Left lobe of liver (tissue), 2 donors: ENCODE measurements at regions not wholly inside any gene's neighbourhood (a gene's known extent, or its start where the extent isn't known, plus 50 kb on each side); places are given as distances from the start of the nearest gene placed in this dataset.
"Not testable (repeated sequence)": the region's sequence is repeated elsewhere in the genome, so short reads cannot be mapped to it uniquely, and the experiment has no call there.

ENCODE experiments used
- ATAC-seq: fragments of 200-7000 bp; cut with Tn5 transposase; one replicate; pipeline ENCODE4 v1.9.1; 2020; ENCODE audit warnings: mild to moderate bottlenecking, moderate library complexity
- DNase-seq: peaks from one replicate; pipeline ENCODE4 v3.0.0-alpha.2; 2020; ENCODE audit warnings: low spot score
- donor health status: DM: no; HTN: no; CAD: no; lungs with moderate emphysema.
- donor health status: DM: no; HTN: yes; CAD: no.

DNA sequence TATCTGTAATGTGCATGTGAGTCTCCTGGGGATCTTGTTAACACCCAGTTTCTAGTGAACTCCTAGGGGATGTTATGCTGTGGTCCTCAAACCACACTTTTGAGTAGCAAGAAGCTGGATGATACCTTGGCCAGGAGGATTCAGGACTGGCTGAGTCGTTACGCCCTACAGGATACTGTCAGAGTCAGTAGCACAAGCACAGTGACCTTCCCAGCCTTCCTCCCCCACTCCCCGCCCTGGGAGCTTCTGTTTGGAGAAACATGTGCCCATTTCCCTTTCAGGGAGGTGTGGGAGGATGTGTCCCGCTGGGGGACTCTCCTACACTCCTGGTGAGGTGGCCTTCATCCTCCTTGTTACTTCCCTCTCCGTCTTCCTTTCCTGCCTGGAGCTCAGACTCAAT is 76.4 kb upstream of the TRPM1 start:
- no peak for DNase-seq

DNA sequence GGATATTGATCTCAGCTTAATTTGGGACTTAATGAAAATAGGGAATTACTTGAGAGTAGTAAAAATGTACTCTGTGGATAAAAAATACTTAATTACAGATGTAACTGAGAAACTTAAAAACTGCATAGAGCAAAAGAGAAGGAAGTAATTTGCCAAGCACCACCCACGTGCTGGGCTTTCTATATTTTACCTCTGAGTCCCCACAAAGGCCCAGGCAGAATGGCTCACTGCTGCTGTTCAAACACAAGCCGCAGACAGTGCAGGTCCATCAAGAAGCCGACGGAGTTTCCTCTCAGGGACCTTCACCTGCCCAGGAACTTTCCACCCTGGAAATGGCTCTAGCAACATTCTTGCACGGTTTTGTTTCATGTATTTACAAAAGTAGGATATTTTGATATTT is 77.2 kb upstream of the TRPM1 start:
- ATAC-seq (no peak), DNase-seq (no peak)

More for the DNA sequence above, 76.4 kb upstream of the TRPM1 start:
- ATAC-seq, result no peak

DNA sequence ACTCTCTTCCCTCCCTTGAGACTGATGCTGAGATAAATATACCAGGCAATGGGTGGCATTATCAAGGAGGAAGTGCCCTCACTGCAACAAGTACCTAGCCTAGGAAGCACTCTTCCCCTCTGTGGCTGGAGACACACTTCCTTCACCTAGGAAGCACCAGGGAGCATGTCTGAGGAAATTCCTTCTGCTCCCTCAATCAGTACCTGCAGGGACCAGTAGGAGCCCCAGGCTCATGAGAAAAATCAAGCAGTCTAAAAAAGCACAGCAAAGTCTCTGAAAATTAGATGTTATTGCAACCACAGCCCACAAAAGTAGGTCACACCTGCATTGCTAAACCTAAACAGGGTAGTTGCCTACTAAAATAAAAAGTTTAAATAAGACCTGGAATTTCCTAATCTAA is 78.2 kb upstream of the TRPM1 start:
- ATAC-seq (no peak), DNase-seq (no peak)

DNA sequence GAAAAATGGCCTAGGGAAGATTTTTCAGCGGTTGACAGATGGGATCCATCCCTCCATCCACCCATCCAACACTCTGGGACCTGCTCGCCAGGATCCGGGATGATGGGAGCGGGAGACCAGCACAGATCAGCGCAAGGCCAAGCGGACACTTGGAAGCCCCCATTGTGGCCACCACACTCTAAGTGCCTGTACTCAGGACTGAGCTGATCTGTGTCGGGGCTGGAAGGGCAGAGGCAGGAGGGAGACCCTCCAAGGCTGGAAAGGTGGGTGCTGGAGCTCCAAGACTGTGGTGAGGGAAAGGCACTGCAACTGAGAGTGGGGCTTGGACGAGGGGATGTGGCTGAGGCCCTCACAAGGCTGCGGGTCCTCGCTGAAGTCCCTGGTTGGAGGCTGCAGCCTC is 91.8 kb upstream of the TRPM1 start:
- ATAC-seq (no peak), DNase-seq (no peak)

DNA sequence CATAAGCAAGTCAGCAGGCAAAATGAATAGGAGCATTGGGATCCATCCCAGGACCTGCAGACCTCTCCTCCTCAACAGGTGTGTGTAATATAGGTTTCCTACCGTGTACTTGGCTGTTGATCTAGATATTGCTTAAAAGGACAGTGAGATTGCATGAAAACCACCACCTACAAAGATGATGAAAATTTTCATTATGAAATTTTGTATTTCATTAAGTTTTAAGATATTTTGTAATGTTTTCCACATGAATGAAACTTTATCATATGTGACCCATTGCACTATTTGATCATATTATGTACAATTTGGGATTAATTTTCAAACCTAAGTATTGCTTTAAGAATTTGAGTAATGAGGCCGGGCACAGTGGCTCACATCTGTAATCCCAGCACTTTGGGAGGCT is 94.3 kb upstream of the TRPM1 start:
- ATAC-seq, result no peak
- DNase-seq, result no peak

DNA sequence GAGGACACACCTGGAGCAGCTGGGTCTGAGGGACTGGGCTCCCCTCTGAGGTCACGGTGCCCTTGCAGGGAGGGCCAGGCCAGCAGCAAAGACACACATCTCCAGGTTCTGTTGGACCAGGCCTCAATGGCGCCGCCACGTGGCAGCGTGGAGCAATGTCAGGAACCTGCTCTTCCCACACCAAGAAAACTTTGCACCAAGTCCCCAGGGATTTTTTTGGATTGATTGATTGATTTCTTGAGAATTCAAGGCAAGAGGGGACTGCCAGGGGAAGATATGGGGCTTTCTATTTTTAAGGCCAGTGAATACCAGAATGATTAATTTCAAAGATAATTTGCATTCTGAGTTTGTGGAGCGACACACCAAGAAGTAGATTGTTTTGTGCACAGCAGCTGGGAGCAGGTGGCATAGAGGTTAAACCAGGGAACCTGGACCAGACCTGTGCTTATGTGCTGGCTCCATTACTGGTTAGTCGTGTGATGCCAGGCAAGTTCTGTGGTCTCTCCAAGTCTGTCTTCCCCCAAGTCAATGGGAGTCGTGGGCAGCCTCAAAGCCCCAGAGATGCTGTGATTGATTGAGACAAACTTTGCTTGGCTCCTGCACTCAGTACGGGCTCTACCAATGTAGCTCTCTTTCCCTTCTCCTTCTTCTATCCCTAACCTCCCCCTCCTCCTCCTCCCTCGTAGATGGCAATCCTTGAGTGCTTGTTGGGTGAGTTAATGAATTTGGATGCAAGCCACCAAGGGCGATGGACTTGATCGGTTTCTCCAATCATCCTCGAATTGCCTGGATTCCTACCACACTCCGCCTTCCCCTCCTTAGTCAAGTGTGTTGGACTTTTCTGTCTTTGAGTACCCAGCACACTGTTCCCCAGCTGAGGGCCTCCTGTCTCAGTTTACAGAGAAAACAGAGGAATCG is 96.2 kb upstream of the TRPM1 start:
- ATAC-seq (peak; percentile 69), DNase-seq (no peak)

DNA sequence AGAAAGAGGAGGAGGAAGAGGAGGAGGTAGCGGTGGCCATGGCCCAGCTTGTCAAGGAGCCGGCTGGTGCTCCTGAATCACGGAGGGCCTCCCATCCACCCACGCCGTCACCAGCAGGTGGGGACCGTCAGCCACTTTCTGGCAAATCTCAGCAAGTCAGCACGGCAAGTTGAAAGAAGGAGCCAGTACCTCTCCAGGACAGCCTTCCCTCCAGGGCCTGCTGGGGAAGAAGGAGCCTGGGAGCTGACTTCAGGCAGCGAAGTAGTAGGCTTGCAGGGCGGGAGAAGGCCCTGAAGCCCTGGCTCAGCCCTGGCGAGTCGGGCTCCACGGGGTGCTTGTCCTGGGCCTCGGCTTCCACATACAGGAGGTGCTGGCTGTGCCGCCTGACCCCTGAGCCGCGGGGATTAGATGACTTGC is 99.2 kb upstream of the TRPM1 start:
- DNase-seq, result peak; percentile 84
- peak; percentile 77 for ATAC-seq

DNA sequence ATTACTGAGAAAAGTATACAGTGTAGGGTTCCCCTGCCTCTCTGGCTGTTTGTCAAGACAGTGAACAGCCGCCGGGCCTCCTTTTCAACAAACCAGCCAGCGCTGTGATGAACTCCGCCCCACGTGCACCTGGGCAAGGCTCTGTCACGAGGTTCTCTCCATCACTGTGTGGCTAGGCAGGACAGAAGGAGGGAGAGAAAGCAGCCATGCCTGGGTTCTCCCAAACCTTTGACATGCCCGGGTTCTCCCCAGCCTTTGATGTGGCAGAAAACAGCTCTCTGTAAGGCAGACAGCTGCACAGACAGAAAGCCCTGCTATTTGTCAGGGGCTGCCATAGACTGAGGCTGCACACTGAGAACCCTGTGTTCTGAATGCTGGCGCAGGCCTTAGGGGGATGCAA is 101.4 kb upstream of the TRPM1 start:
- DNase-seq (peak; percentile 67), ATAC-seq (peak; percentile 22)

DNA sequence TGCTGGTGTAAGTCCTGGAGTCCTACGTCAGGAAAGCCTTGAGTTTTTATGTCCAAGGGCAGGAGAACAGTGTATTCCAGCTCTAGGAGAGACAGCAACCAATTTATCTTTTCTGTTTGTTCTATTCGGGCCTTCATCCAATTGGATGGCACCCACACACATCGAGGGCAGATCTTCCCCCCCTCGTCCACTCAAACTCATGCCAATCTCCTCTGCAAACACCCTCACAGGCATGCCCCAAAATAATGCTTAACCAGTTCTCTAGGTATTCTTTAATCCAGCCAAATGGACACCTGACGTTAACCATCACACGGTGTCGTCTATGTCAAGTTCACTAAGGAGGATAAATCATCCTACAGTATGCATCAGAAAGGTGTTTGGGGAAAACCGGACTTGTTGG is 102.5 kb upstream of the TRPM1 start:
- DNase-seq (peak; percentile 87), ATAC-seq (peak; percentile 81)

DNA sequence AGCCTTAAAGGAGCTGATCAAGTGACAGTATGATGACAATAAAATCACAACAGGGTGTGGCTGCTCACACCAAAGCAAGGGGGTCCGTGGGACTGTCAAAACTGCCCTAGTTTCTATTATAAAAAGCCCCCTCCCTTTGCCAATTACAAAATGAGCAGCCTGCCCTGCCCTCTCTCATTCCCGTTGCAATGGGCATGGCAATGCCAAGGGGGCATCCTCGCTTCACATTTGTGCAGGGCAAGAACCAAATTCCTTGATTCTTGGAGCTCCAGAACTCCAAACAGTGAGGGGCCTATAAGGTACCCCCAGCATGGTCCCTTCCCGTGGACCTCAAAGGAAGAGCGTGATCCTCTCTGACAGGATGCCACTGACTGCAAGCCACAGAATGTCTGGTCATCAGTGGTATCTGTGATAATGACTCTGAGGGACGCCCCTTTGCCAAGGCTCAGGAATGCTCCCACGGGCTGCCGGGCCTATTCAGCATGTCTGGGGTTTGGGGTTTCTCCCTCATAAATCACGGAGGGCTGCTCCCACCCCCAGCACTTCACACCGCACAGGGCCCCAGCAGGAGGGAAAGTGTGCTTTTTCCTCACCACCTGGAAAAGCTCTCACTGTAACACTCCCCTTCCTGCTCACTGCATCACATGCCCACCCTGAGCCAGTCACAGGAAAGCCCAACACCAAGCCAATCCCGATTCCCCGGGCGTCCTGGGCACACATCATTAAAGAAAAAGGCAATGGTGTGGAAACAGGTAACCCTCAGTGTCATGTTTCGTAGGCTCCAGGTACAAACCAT is 105.1 kb upstream of the TRPM1 start:
- no peak for DNase-seq
- ATAC-seq, result no peak

DNA sequence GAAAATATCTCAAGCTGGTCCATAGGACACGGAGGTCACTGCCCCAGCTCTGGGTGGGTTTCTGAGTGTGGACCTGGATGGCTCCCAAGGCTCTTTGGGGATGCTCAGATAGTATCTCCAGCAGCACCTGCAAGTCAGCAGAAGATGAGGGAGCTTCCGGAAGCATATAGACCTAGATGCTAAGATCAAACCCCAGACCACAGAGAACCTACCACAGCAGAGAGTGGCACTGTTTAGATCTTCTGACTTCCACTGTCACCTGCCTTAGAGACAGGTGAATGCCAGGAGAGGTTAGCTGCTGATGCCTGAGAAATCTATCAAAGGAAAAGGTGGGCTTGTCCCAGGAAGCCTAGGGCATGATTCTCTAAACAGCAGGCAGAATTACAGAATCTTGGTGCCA is 105.7 kb upstream of the TRPM1 start:
- no peak for DNase-seq
- no peak for ATAC-seq

DNA sequence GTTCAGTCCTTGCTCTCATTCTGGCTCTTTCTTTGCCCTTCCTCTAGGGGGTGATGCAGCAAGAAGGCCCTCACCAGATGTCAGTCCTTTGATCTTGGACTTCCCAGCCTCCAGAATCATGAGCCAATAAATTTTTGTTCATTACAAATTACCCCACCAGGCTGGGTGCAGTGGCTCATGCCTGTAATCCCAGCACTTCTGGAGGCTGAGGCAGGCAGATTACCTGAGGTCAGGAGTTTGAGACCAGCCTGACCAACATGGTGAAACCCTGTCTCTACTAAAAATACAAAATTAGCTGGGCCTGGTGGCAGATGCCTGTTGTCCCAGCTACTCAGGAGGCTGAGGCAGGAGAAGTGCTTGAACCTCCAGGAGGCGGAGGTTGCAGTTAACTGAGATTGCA is 106.3 kb upstream of the TRPM1 start:
- ATAC-seq, DNase-seq: not testable (repeated sequence)

DNA sequence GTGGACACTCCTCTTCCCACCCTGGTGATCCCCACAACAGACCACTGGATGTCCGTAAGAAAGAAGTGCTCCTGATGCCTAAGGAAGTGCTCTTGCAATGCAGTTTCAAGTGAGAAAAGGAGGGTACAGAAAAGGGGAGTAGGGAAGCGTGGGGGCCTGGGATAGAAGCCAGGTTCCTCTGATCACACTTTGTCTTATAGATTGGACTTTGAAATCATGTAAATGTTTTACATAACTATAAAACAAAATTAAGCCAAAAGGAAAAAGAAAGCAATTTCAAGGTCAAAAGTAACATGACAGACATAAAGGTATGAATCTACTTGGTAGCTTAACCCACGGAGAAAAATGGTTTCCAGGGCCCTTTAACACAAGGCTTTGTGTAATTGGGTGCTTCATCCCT is 107.3 kb upstream of the TRPM1 start:
- ATAC-seq, result no peak
- DNase-seq, result no peak

DNA sequence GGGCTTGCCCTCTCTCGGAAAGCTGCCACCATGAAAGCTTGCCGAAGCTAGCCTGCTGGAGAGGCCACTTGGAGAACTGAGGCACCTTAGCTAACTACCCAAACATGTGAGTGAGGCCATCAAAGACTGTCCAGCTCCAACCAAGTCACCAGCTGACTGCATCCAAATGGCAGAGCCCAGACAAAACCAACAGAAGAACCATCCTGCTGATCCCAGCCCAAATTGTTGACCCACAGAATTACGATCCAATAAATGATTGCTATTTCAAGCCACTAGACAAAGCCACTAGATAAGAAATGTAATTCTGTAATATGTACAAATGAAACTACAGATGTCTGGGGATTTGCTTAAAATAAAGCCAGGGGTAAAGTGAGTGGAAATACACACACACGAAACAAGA is 109.8 kb upstream of the TRPM1 start:
- no peak for ATAC-seq
- DNase-seq, result no peak

DNA sequence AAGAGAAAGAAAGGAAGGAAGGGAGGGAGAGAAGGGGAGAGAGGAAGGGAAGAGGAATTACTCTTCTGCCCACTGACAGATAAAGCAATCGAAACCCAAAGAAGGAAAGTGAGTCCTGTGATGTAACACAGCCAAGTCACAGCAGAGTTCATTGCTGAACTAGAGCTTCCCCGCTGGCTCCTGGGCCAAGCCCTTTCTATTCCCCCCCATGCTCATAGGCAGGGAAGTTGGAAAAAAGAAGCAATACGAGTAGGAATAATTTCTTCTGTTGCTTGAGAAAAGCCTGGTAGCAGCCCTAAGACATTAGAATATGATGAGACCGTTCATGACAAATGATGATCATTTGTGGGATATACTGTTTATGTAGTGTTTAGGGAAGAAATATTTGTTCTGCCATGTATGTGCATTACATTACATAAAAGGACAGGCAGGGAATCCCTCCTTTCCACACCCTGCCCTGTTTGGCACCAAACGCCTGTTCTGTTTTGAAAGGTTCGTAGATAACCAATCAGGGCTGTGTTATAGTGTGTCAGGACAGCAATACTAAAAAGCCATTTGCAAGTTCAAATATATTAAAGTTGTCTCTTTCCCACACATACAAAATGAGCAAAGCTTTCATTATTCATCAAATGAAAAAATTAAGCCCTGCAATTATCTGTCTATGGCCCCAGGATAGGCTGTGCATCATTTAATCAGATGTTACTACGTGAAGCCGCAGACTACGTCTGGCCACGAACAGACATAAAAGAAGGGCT is 111.0 kb upstream of the TRPM1 start:
- ATAC-seq, result no peak
- peak; percentile 43 for DNase-seq

DNA sequence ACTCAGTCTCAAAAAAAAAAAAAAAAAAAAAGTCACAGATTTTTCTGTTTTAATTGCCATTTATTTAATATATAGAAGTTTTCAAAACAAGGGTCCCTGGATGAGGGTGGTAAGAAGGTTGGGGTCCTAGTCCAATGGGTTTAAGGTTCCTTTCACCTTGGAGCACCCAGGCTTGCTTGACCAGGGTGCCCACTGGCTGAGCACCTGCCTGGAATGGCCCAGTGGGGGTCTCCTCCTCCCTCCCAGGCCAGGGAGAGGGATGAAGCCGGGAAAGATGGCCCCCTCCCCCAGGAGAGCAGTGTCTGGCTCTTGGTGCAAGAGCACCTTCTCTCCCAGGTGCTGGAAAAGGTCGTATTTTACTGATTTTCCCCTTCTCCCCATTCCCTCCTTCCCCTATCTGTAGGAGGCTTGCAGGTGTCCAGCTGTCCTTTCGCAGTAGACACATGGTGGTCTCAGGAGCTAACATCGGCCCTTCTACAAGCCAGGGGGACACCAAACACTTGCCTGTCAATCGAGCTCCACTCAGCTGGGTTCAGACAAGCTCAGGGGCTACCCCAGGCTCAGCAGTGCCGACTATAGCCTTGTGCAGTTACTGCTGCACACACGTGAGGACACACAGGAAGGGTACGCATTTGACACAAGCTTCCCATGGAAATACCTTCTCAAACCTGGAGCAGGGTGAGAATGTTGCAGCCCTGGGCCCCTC is 112.3 kb upstream of the KLF13 start:
- peak; percentile 21 for ATAC-seq
- no peak for DNase-seq

DNA sequence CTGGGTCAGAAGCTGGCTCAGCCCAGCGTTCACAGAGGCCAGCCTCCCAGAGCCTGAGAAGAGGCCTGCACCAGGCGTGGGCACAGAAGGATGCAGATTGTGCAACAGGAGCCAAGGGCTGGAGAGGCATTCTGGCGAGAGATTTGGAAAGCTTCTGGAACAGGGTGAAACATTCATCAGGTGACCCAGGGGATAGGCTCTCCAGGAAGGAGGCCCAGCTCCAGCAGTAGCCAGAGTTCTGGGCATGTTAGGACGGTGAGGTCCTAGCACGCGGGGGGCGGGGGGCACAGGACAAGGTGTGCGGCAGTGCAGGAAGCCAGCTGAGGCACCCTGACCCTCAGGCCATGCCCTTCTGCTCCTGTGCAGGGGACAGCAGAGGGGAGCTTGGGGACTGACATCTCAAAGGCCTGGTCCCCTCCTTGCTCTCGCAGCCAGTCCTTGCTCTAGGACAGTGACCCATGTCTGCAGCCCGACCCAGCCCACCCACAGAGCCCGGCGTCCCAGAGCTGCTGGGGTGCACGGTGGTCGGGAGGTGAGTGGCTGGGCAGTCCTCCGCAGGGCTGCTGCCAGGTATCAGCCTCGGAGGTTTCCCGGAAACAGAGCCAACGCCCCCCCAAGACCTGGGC is 111.7 kb upstream of the KLF13 start:
- DNase-seq (peak; percentile 93), ATAC-seq (peak; percentile 58)

DNA sequence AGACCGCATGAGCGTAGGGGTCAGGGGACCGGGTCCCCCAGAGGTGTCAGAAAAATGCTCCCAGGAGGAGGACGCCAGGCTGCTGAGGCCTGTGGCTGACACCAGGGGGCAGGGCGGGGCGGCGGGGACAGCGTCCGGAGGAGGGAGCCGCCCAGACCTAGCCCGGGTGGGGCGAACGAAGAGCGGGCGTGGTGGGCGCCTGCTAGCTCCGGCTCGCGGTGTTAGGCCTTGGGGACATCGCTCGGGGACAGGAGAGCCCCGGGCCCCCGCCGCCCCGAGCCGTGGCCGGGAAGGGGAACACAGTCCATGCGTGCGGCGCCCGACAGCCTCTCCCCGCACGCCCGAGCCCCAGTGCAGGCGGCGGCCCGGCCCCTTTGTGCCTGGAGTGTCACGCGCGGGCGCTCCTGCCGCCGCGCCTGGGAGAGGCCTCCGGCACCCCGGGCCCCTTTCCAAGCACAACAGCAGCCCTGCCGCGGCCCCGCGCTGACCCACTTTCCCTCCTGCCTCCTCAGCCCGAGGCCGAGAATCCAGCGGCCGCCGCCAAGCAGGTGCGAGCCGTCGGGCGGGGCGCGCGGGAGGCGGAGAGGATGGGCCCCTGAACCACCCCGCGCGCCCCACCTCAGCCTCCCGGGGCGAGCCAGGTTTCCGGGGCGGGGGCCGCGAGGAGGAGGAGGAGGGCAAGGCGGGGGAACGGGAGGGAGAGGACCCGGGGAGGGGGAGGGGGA is 111.0 kb upstream of the KLF13 start:
- DNase-seq (peak; percentile 90), ATAC-seq (peak; percentile 77)

DNA sequence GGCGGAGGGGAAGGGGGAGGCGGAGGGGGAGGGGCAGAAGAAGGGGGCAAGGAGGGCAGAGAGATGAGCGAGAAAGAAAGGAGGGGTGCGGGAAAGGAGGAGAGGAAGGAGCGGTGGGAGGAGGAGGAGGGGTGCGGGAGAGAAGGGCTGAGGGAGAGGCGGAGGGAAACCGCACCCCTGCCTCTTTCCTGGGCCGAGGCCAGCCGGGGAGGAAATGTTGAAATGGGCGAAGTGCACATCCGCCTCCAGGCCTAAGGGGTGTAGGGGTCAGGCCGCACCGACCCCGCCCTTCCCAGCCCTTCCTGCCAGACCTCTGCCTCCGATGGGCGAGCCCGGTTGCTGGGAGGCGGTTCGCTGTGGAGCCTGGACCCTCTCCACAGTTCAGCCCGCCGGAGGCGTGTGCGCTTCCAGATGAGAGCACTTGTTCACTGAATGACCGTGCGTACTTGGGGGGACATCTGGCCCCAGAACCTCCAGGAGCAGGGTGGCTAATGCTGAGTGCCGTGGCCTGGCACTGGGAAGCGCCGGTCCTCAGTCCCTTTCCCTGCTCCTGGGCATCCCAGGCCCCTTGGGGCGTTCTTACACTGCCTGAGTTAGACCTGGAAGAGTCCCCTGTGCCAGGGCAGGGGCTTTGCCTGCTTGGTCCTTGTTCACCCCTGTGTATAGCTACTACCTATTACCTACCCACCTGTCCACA is 110.3 kb upstream of the KLF13 start:
- peak; percentile 98 for DNase-seq
- peak; percentile 73 for ATAC-seq
